ENCODE measurements at regions not wholly inside any gene's neighbourhood (a gene's known extent, or its start where the extent isn't known, plus 50 kb on each side); places are given as distances from the start of the nearest gene placed in this dataset.
"Not testable (repeated sequence)": the region's sequence is repeated elsewhere in the genome, so short reads cannot be mapped to it uniquely, and the experiment has no call there.

- DNase-seq: not testable (repeated sequence)
These were observed 1708.6 kb downstream of the OLFM4 start for GRCh38 chr13:54737211-54737610.

DNA sequence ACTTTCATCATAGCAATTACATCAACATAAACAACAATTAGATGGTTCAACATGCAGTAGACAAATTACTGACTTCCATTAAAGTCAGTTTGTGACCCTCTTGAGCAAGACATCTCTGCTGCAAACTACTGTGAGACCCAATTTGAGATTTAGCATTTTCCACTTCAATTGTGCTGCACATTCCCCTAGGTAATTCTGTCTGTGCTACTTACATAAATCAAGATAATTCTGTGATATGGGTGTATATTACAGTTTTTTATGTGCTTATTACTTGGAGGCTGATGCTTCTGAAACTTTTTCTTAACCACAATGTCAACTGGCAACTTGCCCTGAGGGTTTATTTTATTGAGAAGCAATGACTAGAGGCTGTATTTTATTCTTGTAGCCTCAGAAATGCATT, 1714.4 kb downstream of the OLFM4 start:
- DNase-seq: no peak

DNA sequence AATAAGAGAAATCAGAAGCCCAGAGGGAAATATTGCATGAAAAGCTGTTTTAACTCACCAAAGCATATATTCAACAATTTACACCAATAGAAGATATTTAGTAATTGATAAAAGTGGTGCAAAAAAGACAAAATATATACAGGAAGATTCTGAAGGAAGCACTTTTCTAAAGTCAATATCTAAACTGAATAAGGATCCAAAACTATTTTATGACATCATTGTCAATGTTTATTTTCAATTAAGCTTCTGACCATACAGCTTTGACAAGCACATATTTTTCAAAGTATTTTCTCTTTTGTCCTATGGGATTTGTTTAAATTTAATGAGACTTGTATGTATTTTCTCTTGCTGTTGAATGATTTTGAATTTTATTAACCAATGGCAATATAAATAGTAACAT, 1716.1 kb downstream of the OLFM4 start:
- DNase-seq: no peak

GRCh38 chr13:54750521-54750920, 1721.9 kb downstream of the OLFM4 start:
- DNase-seq: peak; percentile 34

- no peak for DNase-seq
These were observed 1730.2 kb downstream of the OLFM4 start for GRCh38 chr13:54758795-54759194.

DNA sequence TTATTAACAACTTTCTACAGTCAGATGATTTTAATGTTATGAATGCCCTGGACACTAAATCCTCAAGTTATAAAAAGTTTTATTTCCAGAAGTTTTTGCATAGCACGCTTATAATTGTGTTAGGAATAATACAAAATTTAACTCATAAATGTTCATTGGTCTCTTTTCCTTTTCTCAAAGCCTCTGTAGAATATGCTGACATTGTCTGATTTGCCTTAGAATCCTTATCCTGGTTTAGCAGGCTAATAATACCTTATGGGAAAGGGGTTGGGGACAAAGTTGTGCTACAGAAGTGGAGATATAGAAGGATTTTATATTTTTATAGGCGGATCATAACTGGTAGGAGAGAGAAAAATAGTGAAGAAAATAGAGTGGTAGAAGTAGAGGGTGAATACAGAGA, 1739.6 kb downstream of the OLFM4 start:
- no peak for DNase-seq

GRCh38 chr13:54775501-54776191, 1747.0 kb downstream of the OLFM4 start:
- no peak for DNase-seq

GRCh38 chr13:54787754-54788153, 1759.1 kb downstream of the OLFM4 start:
- DNase-seq: no peak

- DNase-seq: no peak
These were observed 1771.1 kb downstream of the OLFM4 start for GRCh38 chr13:54799621-54800226.

DNA sequence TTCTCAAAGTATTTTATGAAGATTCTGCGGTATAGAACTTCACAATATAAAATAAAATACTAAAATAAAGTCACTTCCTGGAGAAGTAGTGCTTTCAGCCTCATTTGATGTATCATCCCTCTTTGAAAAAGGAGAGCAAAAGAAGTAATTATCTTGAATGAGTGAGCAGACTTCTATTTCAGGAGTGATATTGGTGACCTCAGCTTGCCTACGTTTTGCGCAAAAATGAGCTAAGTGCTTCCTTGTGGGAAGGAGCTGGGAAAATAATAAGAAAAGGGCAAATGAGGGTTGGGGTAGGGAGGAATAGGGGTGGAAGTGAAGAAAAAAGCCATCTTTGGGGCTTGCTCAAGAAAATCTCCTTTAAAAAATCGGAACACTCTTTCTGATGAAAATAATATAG, 1773.6 kb downstream of the OLFM4 start:
- no peak for DNase-seq

- DNase-seq: no peak
These were observed 1777.1 kb downstream of the OLFM4 start for GRCh38 chr13:54805743-54806142.

- DNase-seq: not testable (repeated sequence)
These were observed 1793.4 kb downstream of the OLFM4 start for GRCh38 chr13:54821938-54822470.

DNA sequence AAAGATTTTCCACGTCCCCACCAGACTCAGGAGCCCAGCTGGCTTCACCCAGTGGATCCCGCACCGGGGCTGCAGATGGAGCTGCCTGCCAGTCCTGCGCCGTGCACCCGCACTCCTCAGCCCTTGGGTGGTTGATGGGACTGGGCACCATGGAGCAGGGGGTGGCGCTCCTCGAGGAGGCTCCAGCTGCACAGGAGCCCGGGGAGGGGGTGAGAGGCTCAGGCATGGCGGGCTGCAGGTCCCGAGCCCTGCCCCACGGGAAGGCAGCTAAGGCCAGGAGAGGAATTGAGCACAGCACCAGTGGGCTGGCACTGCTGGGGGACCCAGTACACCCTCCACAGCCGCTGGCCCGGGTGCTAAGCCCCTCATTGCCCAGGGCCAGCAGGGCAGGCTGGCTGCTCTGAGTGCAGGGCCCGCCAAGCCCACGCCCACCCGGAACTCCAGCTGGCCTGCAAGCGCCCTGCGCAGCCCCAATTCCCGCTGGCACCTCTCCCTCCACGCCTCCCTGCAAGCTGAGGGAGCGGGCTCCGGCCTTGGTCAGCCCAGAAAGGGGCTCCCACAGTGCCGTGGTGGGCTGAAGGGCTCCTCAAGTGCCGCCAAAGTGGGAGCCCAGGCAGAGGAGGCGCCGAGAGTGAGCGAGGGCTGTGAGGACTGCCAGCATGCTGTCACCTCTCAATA, 1800.9 kb downstream of the OLFM4 start:
- not testable (repeated sequence) for DNase-seq

DNA sequence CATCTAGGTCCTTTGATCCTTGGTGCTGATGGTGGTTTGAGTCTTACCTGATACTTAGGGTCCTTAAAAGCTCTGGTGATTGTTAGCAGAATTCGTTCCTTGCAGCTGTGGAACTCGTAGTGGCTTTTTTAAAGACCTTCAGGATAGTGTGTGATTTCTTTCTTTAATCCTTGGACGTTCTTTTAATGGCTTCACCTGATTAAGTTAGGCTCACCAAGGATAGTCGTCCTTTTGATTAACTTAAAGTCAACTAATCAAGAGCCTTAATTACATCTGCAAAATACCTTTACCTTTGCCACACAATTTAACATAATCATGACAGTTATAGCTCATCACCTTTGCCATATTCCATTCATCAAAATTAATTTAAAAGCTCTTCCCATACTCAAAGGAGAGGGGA, 1807.7 kb downstream of the OLFM4 start:
- DNase-seq: no peak

GRCh38 chr13:54841682-54842081, 1813.1 kb downstream of the OLFM4 start:
- no peak for DNase-seq

- no peak for DNase-seq
These were observed 1816.8 kb downstream of the OLFM4 start for GRCh38 chr13:54845351-54845965.

- DNase-seq: no peak
These were observed 1824.2 kb downstream of the OLFM4 start for GRCh38 chr13:54852831-54853230.

GRCh38 chr13:54859827-54860226, 1831.2 kb downstream of the OLFM4 start:
- DNase-seq: no peak

- no peak for DNase-seq
These were observed 1846.5 kb downstream of the OLFM4 start for GRCh38 chr13:54875111-54875510.

- no peak for DNase-seq
These were observed 1850.4 kb downstream of the OLFM4 start for GRCh38 chr13:54879036-54879435.

DNA sequence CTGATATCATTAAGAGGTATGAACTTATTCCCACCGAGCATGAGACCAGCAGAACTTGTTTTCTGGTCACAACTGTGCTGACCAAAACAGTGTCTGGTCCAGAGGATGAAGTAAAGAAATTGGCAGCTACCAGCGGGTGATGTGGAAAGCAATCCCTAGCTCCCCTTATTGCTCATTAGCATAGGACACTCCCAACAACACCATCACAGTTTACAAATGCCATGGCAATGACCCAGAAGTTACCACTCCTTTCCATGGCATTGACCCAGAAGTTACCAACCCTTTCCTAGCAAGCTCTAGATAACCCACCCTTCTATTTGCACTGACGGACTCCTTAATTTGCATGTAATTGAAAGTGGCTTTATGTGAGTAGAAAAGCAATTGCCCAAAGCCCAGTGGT, 1856.1 kb downstream of the OLFM4 start:
- no peak for DNase-seq

GRCh38 chr13:54890976-54891375, 1862.4 kb downstream of the OLFM4 start:
- DNase-seq: no peak

DNA sequence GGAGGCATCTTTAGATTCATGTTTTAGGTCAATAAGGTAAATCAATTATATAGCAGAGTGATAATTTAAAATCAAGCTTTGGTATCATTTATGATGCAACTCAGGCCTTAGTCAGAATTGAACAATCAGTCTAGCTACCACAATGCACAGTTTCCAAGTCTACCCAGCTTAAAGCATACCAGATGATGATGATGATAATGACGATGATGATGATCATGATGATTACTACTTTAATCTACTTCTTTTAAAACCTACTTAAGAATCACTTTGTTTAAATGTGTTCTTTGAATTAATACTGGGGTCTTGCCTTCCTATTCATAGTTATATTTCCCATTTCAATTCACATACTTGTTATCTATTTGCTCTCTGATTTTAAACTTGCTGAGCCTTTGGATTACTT, 1872.7 kb downstream of the OLFM4 start:
- no peak for DNase-seq

GRCh38 chr13:54912367-54912766, 1883.8 kb downstream of the OLFM4 start:
- DNase-seq: no peak

All from NCI-H446 treated with DMSO at 0.1 percent for 48 hours (cell line).